HepG2 (cell line): ENCODE measurements at regions not wholly inside any gene's neighbourhood (a gene's known extent, or its start where the extent isn't known, plus 50 kb on each side); places are given as distances from the start of the nearest gene placed in this dataset.

Experiments used
- HBP1 ChIP-seq: IDR thresholded peaks from 2 replicates; pipeline ENCODE4 v1.6.1; 2016; ENCODE audit warnings: low read depth, control low read depth
- IKZF4 ChIP-seq: sonication (generic); formaldehyde crosslinking; IDR thresholded peaks from 2 replicates; pipeline ENCODE4 v1.5.1; 2020; ENCODE audit warnings: borderline replicate concordance, mild to moderate bottlenecking, low read depth, missing genetic modification reagents; ENCODE audit errors: not compliant biosample characterization
- MED8 ChIP-seq: sonication (generic); formaldehyde crosslinking; IDR thresholded peaks from 2 replicates; pipeline ENCODE4 v1.8.1; 2023; ENCODE audit warnings: mild to moderate bottlenecking, missing genetic modification reagents; ENCODE audit not compliant: insufficient replicate concordance
- PAXIP1 ChIP-seq: sonication (generic); formaldehyde crosslinking; conservative IDR thresholded peaks from 2 replicates; pipeline ENCODE4 v1.4.0; 2020; ENCODE audit warnings: mild to moderate bottlenecking, missing genetic modification reagents, moderate library complexity
- TEAD3 ChIP-seq: optimal IDR thresholded peaks from 2 replicates; pipeline ENCODE3; 2016; ENCODE audit warnings: borderline replicate concordance
- TRAFD1 ChIP-seq: sonication (generic); formaldehyde crosslinking; IDR thresholded peaks from 2 replicates; pipeline ENCODE4 v1.5.1; 2020; ENCODE audit warnings: missing genetic modification reagents, mild to moderate bottlenecking, borderline replicate concordance
- ZNF263 ChIP-seq: sonication (generic); formaldehyde crosslinking; IDR thresholded peaks from 2 replicates; pipeline ENCODE4 v1.4.0; 2020; ENCODE audit warnings: missing genetic modification reagents
- ZNF883 ChIP-seq: sonication (generic); formaldehyde crosslinking; IDR thresholded peaks from 2 replicates; pipeline ENCODE4 v1.5.1; 2020; ENCODE audit warnings: mild to moderate bottlenecking, missing genetic modification reagents; ENCODE audit errors: not compliant biosample characterization

GRCh38 chr3:144482876-144483275, 511.3 kb downstream of the DIPK2A start (continued):
- no peak for TF ChIP-seq TRAFD1 (CRISPR knock-in tag)
- TF ChIP-seq IKZF4 (CRISPR knock-in tag): no peak
- no peak for TF ChIP-seq PAXIP1 (CRISPR knock-in tag)
- TF ChIP-seq MED8 (CRISPR knock-in tag): no peak
- no peak for TF ChIP-seq ZNF883
- no peak for TF ChIP-seq ZNF263 (CRISPR knock-in tag)
- TF ChIP-seq HBP1 (CRISPR knock-in tag): no peak
- TF ChIP-seq TEAD3: no peak
- TF ChIP-seq, all 625 proteins: peak for 0
